HFFc6 (cell line): ENCODE measurements at regions not wholly inside any gene's neighbourhood (a gene's known extent, or its start where the extent isn't known, plus 50 kb on each side); places are given as distances from the start of the nearest gene placed in this dataset.

ENCODE experiments used
- DNase-seq: peaks from one replicate; pipeline ENCODE4 v3.0.0-alpha.2; 2018
- H3K27ac Mint-ChIP-seq: 2 replicates; pipeline ENCODE4 v1.8.0; 2020; ENCODE audit warnings: mild to moderate bottlenecking, mixed read lengths
- H3K27me3 Mint-ChIP-seq: 2 replicates; pipeline ENCODE4 v1.8.0; 2021; ENCODE audit warnings: mild to moderate bottlenecking, moderate library complexity, mixed read lengths; ENCODE audit not compliant: insufficient read depth
- H3K36me3 Mint-ChIP-seq: 2 replicates; pipeline ENCODE4 v1.8.0; 2021; ENCODE audit warnings: low read depth, mixed read lengths
- H3K4me1 Mint-ChIP-seq: 2 replicates; pipeline ENCODE4 v1.8.0; 2020; ENCODE audit warnings: low read depth, mixed read lengths
- H3K4me3 Mint-ChIP-seq: 2 replicates; pipeline ENCODE4 v1.8.0; 2020; ENCODE audit warnings: mild to moderate bottlenecking, moderate library complexity, mixed read lengths
- H3K9me3 Mint-ChIP-seq: 2 replicates; pipeline ENCODE4 v1.8.0; 2020; ENCODE audit warnings: mild to moderate bottlenecking, mixed read lengths
- CTCF ChIP-seq: fragments of 200-600 bp; sonication (generic); IDR thresholded peaks from 2 replicates; pipeline ENCODE4 v1.5.0; 2021; ENCODE audit warnings: antibody characterized with exemption, mild to moderate bottlenecking

DNA sequence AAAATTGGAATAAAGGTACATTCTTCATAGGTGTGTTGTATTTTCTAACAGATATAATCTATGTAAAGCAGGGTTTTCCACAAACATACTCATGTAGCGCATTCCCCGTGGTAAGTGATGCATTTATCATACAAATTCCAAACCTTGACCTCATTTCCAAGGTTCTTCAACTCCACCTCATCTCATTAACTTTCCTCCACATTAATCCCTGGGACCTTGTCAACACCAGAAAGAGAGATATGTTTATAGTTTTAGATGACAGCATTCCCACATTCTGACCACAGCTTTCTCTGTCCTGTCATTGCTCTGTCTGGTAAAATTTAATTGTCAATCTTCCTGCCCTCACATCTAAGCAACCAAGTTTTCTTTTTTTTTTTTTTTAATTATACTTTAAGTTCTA, 415.1 kb downstream of the TMEM161B start:
- no peak for DNase-seq
- Mint-ChIP-seq H3K4me3 (no peak overlapping the region), H3K27me3 (no peaks in the 10 kb centered on the region), H3K36me3 (no peaks in the 10 kb centered on the region), H3K27ac (no peak overlapping the region), H3K9me3 (peaks cover 21% of the 10 kb centered on the region), H3K4me1 (no peaks in the 10 kb centered on the region)
- no peak for TF ChIP-seq CTCF

- no peak overlapping the region for H3K27ac Mint-ChIP-seq
- H3K27me3 Mint-ChIP-seq = no peaks in the 10 kb centered on the region
- H3K9me3 Mint-ChIP-seq = peaks cover 16% of the 10 kb centered on the region
- no peaks in the 10 kb centered on the region for H3K4me1 Mint-ChIP-seq
- TF ChIP-seq CTCF = no peak
- DNase-seq = no peak
- no peaks in the 10 kb centered on the region for H3K36me3 Mint-ChIP-seq
- no peak overlapping the region for H3K4me3 Mint-ChIP-seq
These were observed 417.0 kb downstream of the TMEM161B start for GRCh38 chr5:87851603-87852002.

DNA sequence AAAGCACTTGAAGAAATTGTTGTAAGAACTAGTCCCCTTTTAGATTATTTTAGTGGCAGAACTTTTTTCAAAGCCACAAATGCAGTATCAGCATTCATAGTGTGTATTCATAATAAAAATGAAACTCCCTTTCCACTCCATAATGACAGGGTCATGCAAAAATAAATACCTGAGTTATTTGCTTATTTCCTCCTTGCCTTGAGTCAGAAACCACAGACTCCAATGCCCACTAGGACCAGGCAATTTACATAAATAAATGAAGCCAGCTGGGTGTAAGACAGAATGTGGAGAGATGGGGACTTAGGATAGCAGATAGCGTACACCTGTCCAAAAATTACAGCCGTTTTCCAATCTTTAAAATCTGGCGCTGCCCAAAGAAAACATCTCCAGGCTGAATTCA, 417.8 kb downstream of the TMEM161B start:
- Mint-ChIP-seq H3K4me1 (no peaks in the 10 kb centered on the region), H3K27me3 (no peaks in the 10 kb centered on the region), H3K36me3 (no peaks in the 10 kb centered on the region), H3K4me3 (no peak overlapping the region), H3K9me3 (peaks cover 16% of the 10 kb centered on the region), H3K27ac (no peak overlapping the region)
- TF ChIP-seq CTCF = no peak
- no peak for DNase-seq

DNA sequence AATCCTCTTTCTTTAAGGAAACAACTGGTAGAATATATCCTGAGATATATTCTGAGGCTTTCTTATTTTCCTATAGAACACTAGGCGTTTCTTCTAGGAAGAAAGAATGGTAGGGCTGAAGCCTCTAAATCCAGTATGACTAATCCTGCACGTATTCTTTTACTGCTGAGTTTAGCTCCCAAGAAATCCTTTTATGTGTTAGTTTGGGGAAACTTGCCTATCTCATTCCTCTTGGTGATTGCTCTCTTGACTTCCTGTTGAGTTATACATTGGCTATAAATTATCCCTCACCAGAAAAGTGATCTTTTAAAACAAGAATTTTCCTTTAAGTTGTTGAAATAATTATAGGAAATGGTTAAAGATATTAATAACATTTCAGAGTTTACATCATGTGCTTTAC, 422.9 kb downstream of the TMEM161B start:
- no peak overlapping the region for H3K27ac Mint-ChIP-seq
- DNase-seq = no peak

DNA sequence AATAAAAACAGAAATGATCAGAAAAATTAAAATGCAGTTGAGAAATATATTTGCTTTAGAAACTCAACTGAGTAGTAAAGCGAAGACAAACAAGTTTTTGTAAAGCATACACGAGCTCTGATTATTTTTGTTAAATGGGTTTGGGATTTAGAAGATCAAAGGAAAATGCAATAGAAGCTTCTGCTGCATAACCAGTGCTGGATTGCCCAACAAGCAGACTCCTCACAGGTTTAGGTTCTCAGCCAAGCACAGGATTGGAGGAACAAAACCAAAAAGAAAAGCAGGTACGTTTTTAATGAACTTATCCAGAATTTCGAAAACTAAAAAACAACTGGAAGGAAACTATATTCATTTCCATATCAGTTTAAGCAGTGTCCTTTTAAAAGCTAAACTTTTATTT, 423.8 kb downstream of the TMEM161B start:
- H3K4me3 Mint-ChIP-seq = no peak overlapping the region
- no peaks in the 10 kb centered on the region; the same call in 1 of the 2 replicates for H3K36me3 Mint-ChIP-seq
- H3K27ac Mint-ChIP-seq = no peak overlapping the region
- H3K4me1 Mint-ChIP-seq = no peaks in the 10 kb centered on the region
- H3K9me3 Mint-ChIP-seq = peaks cover 35% of the 10 kb centered on the region
- H3K27me3 Mint-ChIP-seq = no peaks in the 10 kb centered on the region; the same call in 1 of the 2 replicates
- no peak for TF ChIP-seq CTCF
- DNase-seq = no peak

More for the DNA sequence above, 422.9 kb downstream of the TMEM161B start:
- TF ChIP-seq CTCF = no peak
- no peaks in the 10 kb centered on the region; the same call in 1 of the 2 replicates for H3K36me3 Mint-ChIP-seq
- H3K4me1 Mint-ChIP-seq = no peaks in the 10 kb centered on the region
- peaks cover 26% of the 10 kb centered on the region for H3K9me3 Mint-ChIP-seq
- H3K27me3 Mint-ChIP-seq = no peaks in the 10 kb centered on the region
- no peak overlapping the region for H3K4me3 Mint-ChIP-seq

DNA sequence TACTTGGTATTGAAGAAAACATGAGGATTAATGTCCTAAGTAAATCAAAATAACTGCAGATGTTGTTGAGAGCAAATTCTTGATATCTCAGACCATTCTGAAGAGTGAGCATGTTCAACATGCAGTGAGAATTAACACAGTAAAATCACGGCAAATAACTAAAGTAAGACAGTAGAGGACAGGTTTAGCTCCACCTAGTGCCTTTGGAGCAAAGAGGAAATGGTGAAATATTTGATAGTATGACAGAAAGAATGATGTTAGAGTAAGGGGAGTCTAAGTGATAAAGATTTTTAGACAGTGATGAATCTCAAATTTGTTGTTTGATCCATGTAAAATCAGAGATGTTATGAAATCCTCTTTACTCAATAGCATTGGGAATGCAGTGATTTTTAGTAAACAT, 424.2 kb downstream of the TMEM161B start:
- TF ChIP-seq CTCF = no peak
- Mint-ChIP-seq H3K9me3 (peaks cover 38% of the 10 kb centered on the region), H3K27me3 (no peaks in the 10 kb centered on the region; the same call in 1 of the 2 replicates), H3K27ac (no peak overlapping the region), H3K4me3 (no peak overlapping the region), H3K36me3 (no peaks in the 10 kb centered on the region; the same call in 1 of the 2 replicates), H3K4me1 (no peaks in the 10 kb centered on the region)
- DNase-seq = no peak
